ENCODE measurements at regions not wholly inside any gene's neighbourhood (a gene's known extent, or its start where the extent isn't known, plus 50 kb on each side); places are given as distances from the start of the nearest gene placed in this dataset.

- TF ChIP-seq ZBTB4 (CRISPR knock-in tag; IDR thresholded peaks at IDR 0.05) (no peak), NFXL1 (IDR thresholded peaks at IDR 0.05; ENCODE audit: borderline replicate concordance) (no peak), RBBP5 (conservative IDR thresholded peaks at IDR 0.05) (no peak), RAD51 (IDR thresholded peaks at IDR 0.05) (no peak), KDM1A (IDR thresholded peaks at IDR 0.05; ENCODE audit: borderline replicate concordance) (no peak), ZBED1 (IDR thresholded peaks at IDR 0.05; ENCODE audit: borderline replicate concordance) (no peak), ESRRA (IDR thresholded peaks at IDR 0.05; ENCODE audit: low read length) (no peak)
Measured at GRCh38 chr6:90905351-90905750, 318.5 kb upstream of the MAP3K7 start (continued).

- Histone ChIP-seq H3K9ac (ENCODE audit: control insufficient read depth, insufficient read depth, low read length) (no peak overlapping the region), H3K9me3 (replicated peaks; ENCODE audit: control insufficient read depth, insufficient read depth, low read length) (no peaks in the 10 kb centered on the region), H3K4me2 (ENCODE audit: control insufficient read depth, insufficient read depth) (no peak overlapping the region), H3K27me3 (replicated peaks in 1 of 2; ENCODE audit: control insufficient read depth in 2 of 2, insufficient read depth in 2 of 2, low read length in 1 of 2) (no peaks in the 10 kb centered on the region; a peak in 1 of 4 replicates), H3K27ac (ENCODE audit: control insufficient read depth, insufficient read depth) (no peak overlapping the region), H2AFZ (ENCODE audit: control insufficient read depth, low read depth, low read length) (no peak overlapping the region), H4K20me1 (ENCODE audit: control insufficient read depth, insufficient read depth) (no peaks in the 10 kb centered on the region), H3K4me3 (no peak overlapping the region), H3K4me1 (ENCODE audit: control insufficient read depth, insufficient read depth, low read length) (no peaks in the 10 kb centered on the region), H3K79me2 (ENCODE audit: control insufficient read depth, insufficient read depth, low read length) (no peaks in the 10 kb centered on the region), H3K36me3 (ENCODE audit: control insufficient read depth in 2 of 2, insufficient read depth in 2 of 2, low read length in 1 of 2) (no peaks in the 10 kb centered on the region)
- WGBS (ENCODE audit: insufficient coverage, insufficient replicate concordance, low lambda C conversion rate, missing lambda C conversion rate) = 0% methylated on average over 2 of the region's 2 CpGs
- ChIA-PET CTCF (interaction anchor here (1.6 kb wide), 1 partner anchor 41 kb away, joined by 3 read pairs; no protein-coding TSS in a partner anchor), SMC1A (ENCODE audit: uncharacterized antibody, unreplicated experiment) (no interaction called here), RAD21 (ENCODE audit: unreplicated experiment) (no interaction called here), POLR2A (no interaction called here)
- ATAC-seq (no peak), DNase-seq (ENCODE audit: low read depth, low spot score) (no peak), FAIRE-seq (no peak)
- in situ Hi-C loops (cut with MboI) (no loop called here), intact Hi-C loops (cut with micrococcal nuclease; ENCODE audit: unreplicated experiment) (no loop called here)
- TF ChIP-seq RUNX3 (IDR thresholded peaks at IDR 0.05; ENCODE audit: low read length) = no peak
- no peak for TF ChIP-seq BMI1 (IDR thresholded peaks at IDR 0.05; ENCODE audit: borderline replicate concordance)
- TF ChIP-seq LARP7 (IDR thresholded peaks at IDR 0.05) = no peak
- no TSS peak for BruUV-seq (replicated peaks)
Measured at GRCh38 chr6:90900034-90900433, 313.2 kb upstream of the MAP3K7 start.

Data from GM12878 (cell line).